PC-3 (cell line): ENCODE measurements at regions not wholly inside any gene's neighbourhood (a gene's known extent, or its start where the extent isn't known, plus 50 kb on each side); places are given as distances from the start of the nearest gene placed in this dataset.

Experiments
- ATAC-seq: fragments of 200-7000 bp; cut with Tn5 transposase; 2 replicates; pipeline ENCODE4 v1.9.1; 2020; ENCODE audit warnings: mild to moderate bottlenecking, moderate library complexity
- BruUV-seq: library from RNA; stranded (reverse); fragments of 400-500 nt; replicated peaks from 2 replicates; lab custom pipeline; 2021; lab: Mats Ljungman, UMichigan
- CTCF ChIA-PET: fragments of 300-600 bp; sonication (Branson Sonifier 250); formaldehyde crosslinking; loops from one replicate; lab custom pipeline; 2022; ENCODE audit warnings: antibody characterized with exemption; lab: Charles Lee
- POLR2A ChIA-PET: fragments of 300-600 bp; sonication (Branson Sonifier 250); formaldehyde crosslinking; loops from one replicate; lab custom pipeline; 2022; ENCODE audit warnings: antibody characterized with exemption; ENCODE audit not compliant: unreplicated experiment; lab: Charles Lee
- DNase-seq: peaks from one replicate; pipeline ENCODE4 v3.0.0-alpha.2; 2015
- H2AFZ ChIP-seq: fragments of 300-600 bp; sonication (generic); 2 replicates; pipeline ENCODE4 v1.6.0; 2016; ENCODE audit warnings: antibody characterized with exemption, low read length
- H3F3A ChIP-seq: fragments of 300-600 bp; sonication (generic); one replicate; pipeline ENCODE4 v1.6.0; 2017; ENCODE audit warnings: antibody characterized with exemption, low read length, control low read depth, mild to moderate bottlenecking; ENCODE audit not compliant: unreplicated experiment
- H3K27ac ChIP-seq: fragments of 300-600 bp; sonication (generic); 2 replicates; pipeline ENCODE4 v1.5.1; 2016; ENCODE audit warnings: mild to moderate bottlenecking, low read length
- H3K27me3 ChIP-seq: fragments of 300-600 bp; sonication (generic); 2 replicates; pipeline ENCODE4 v1.6.1; 2016; ENCODE audit warnings: low read length, mixed read lengths
- H3K36me3 ChIP-seq: fragments of 300-600 bp; sonication (generic); 2 replicates; pipeline ENCODE4 v1.6.1; 2016; ENCODE audit warnings: low read depth, mixed run types, low read length, mixed read lengths
- H3K4me1 ChIP-seq: fragments of 300-600 bp; sonication (generic); 2 replicates; pipeline ENCODE4 v1.5.1; 2016; ENCODE audit warnings: low read length; ENCODE audit not compliant: insufficient read depth
- H3K4me2 ChIP-seq: fragments of 300-600 bp; sonication (generic); 2 replicates; pipeline ENCODE4 v1.6.0; 2016; ENCODE audit warnings: low read length
- H3K4me3 ChIP-seq: fragments of 300-600 bp; sonication (generic); 2 replicates; pipeline ENCODE4 v1.5.1; 2016; ENCODE audit warnings: mild to moderate bottlenecking, low read length, mixed read lengths
- H3K79me2 ChIP-seq: fragments of 300-600 bp; sonication (generic); 2 replicates; pipeline ENCODE4 v1.6.1; 2017; ENCODE audit warnings: low read length, mixed read lengths
- H3K9ac ChIP-seq: fragments of 300-600 bp; sonication (generic); 2 replicates; pipeline ENCODE4 v1.6.0; 2016; ENCODE audit warnings: mild to moderate bottlenecking, low read length
- H3K9me2 ChIP-seq: fragments of 300-600 bp; sonication (generic); replicated peaks from 2 replicates; pipeline ENCODE4 v1.6.1; 2016; ENCODE audit warnings: mixed run types, low read length, mixed read lengths
- H3K9me3 ChIP-seq: fragments of 300-600 bp; sonication (generic); 2 replicates; pipeline ENCODE4 v1.6.1; 2016; ENCODE audit warnings: low read length, mixed read lengths
- H4K20me1 ChIP-seq: fragments of 300-600 bp; sonication (generic); 2 replicates; pipeline ENCODE4 v1.6.1; 2016; ENCODE audit warnings: low read length, mixed read lengths
- EZH2 ChIP-seq: fragments of 300-600 bp; sonication (generic); IDR thresholded peaks from one replicate; pipeline ENCODE4 v1.6.1; 2017; ENCODE audit warnings: antibody characterized with exemption, mild to moderate bottlenecking, low read length; ENCODE audit not compliant: unreplicated experiment
- EZH2phosphoT487 ChIP-seq: fragments of 300-600 bp; sonication (generic); IDR thresholded peaks from 2 replicates; pipeline ENCODE4 v1.6.1; 2018; ENCODE audit warnings: mild to moderate bottlenecking, antibody characterized with exemption, low read length, borderline replicate concordance
- intact Hi-C: fragments of 100-400 bp; cut with micrococcal nuclease; formaldehyde crosslinking; loops from 2 replicates; pipeline ENCODE4 v1.9.0; 2023
- TF ChIP-seq, protein P1 (sequence below): fragments of 300-600 bp; sonication (generic); conservative IDR thresholded peaks from 2 replicates; pipeline ENCODE4 v1.5.1; 2017; ENCODE audit warnings: antibody characterized with exemption, low read depth, mild to moderate bottlenecking, low read length

- Histone ChIP-seq H3K9me3 (no peaks in the 10 kb centered on the region), H3F3A (peaks cover 15% of the 10 kb centered on the region), H3K4me1 (peaks cover 73% of the 10 kb centered on the region), H3K27ac (peak overlapping the region; percentile 99), H3K79me2 (peaks cover 40% of the 10 kb centered on the region), H4K20me1 (no peaks in the 10 kb centered on the region), H3K4me3 (peak overlapping the region; percentile 72), H2AFZ (peak overlapping the region; percentile 53), H3K9ac (peak overlapping the region; percentile 88), H3K27me3 (no peaks in the 10 kb centered on the region), H3K36me3 (no peaks in the 10 kb centered on the region), H3K4me2 (peak overlapping the region; percentile 96), H3K9me2 (no peaks in the 10 kb centered on the region)
- DNase-seq: peak; percentile 83
- intact Hi-C loops: loop anchor here (1.0 to 5.0 kb wide), 2 partner anchors 201 to 405 kb away; no protein-coding TSS in a partner anchor
- ChIA-PET CTCF (interaction anchor here (0.6 to 0.8 kb wide), 2 partner anchors 24 to 610 kb away, joined by 3 read pairs; no protein-coding TSS in a partner anchor), POLR2A (no interaction called here)
- TF ChIP-seq, protein P1, sequence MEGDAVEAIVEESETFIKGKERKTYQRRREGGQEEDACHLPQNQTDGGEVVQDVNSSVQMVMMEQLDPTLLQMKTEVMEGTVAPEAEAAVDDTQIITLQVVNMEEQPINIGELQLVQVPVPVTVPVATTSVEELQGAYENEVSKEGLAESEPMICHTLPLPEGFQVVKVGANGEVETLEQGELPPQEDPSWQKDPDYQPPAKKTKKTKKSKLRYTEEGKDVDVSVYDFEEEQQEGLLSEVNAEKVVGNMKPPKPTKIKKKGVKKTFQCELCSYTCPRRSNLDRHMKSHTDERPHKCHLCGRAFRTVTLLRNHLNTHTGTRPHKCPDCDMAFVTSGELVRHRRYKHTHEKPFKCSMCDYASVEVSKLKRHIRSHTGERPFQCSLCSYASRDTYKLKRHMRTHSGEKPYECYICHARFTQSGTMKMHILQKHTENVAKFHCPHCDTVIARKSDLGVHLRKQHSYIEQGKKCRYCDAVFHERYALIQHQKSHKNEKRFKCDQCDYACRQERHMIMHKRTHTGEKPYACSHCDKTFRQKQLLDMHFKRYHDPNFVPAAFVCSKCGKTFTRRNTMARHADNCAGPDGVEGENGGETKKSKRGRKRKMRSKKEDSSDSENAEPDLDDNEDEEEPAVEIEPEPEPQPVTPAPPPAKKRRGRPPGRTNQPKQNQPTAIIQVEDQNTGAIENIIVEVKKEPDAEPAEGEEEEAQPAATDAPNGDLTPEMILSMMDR: no peak
- TF ChIP-seq EZH2 (no peak), EZH2phosphoT487 (no peak)
- BruUV-seq: TSS peak; percentile 79
- peak; percentile 39 for ATAC-seq
Measured at GRCh38 chr14:101477648-101478047, 83.6 kb upstream of the DIO3 start.

GRCh38 chr14:101478096-101478495 is 83.2 kb upstream of the DIO3 start:
- peaks cover 15% of the 10 kb centered on the region for H3F3A ChIP-seq
- H4K20me1 ChIP-seq: no peaks in the 10 kb centered on the region
- no peaks in the 10 kb centered on the region for H3K27me3 ChIP-seq
- H3K9me3 ChIP-seq: no peaks in the 10 kb centered on the region
- H3K9me2 ChIP-seq: no peaks in the 10 kb centered on the region
- intact Hi-C loops: loop anchor here (5.0 kb wide), 1 partner anchor 406 kb away; no protein-coding TSS in a partner anchor
- peak overlapping the region; percentile 72; the same call in 1 of the 2 replicates for H3K4me3 ChIP-seq
- peaks cover 73% of the 10 kb centered on the region for H3K4me1 ChIP-seq
- no peak for TF ChIP-seq EZH2
- TF ChIP-seq, protein P1: no peak
- no peak for TF ChIP-seq EZH2phosphoT487
- H3K27ac ChIP-seq: peak overlapping the region; percentile 99
- H3K4me2 ChIP-seq: peak overlapping the region; percentile 96
- POLR2A ChIA-PET: no interaction called here
- BruUV-seq: no TSS peak
- DNase-seq: no peak
- no peak overlapping the region for H2AFZ ChIP-seq
- CTCF ChIA-PET: no interaction called here
- H3K79me2 ChIP-seq: peaks cover 36% of the 10 kb centered on the region
- no peak for ATAC-seq
- peak overlapping the region; percentile 88; the same call in 1 of the 2 replicates for H3K9ac ChIP-seq
- H3K36me3 ChIP-seq: no peaks in the 10 kb centered on the region

DNA sequence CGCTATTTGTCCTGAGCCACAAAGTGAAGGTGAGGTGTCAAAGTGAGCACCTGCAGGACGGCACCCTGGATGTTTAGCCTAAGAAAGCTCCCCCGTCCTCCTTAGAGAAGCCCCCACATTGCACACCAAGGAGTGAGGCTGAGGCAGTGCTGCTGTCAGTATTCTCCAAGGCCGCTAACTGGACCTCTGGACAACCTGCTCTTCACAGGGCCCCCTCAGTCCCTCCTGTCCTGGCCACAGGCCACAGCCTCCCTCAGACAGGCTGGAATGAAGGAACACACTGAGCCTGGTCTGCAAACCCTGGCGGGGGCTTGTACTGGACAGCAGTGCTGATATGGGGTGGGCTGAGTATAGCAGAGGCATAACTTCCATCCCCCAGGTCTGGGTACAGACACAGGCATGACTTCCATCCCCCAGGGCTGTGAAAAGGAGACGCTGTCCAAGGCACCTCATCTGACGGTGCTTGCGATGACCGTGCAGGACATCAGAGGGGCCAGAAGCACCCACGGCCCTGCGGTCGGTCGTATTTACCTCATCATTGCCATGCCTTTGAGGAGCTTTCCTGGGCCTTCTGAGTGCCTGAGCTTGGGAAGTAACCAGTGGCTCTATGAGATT is 82.4 kb upstream of the DIO3 start:
- Histone ChIP-seq H3F3A (peaks cover 15% of the 10 kb centered on the region), H3K36me3 (no peaks in the 10 kb centered on the region), H3K79me2 (peaks cover 29% of the 10 kb centered on the region), H3K4me1 (peaks cover 73% of the 10 kb centered on the region), H3K4me3 (no peak overlapping the region), H4K20me1 (no peaks in the 10 kb centered on the region), H3K9me3 (no peaks in the 10 kb centered on the region), H3K27ac (peak overlapping the region; percentile 99; the same call in 1 of the 2 replicates), H3K9ac (no peak overlapping the region), H3K4me2 (no peak overlapping the region), H3K9me2 (no peaks in the 10 kb centered on the region), H3K27me3 (no peaks in the 10 kb centered on the region), H2AFZ (no peak overlapping the region)
- ChIA-PET CTCF (no interaction called here), POLR2A (no interaction called here)
- intact Hi-C loops: loop anchor here (5.0 kb wide), 1 partner anchor 407 kb away; no protein-coding TSS in a partner anchor
- ATAC-seq: no peak
- TF ChIP-seq, protein P1: no peak
- TF ChIP-seq EZH2phosphoT487: no peak
- no peak for TF ChIP-seq EZH2
- no peak for DNase-seq
- no TSS peak for BruUV-seq
